Calu3 (cell line): ENCODE measurements at regions not wholly inside any gene's neighbourhood (a gene's known extent, or its start where the extent isn't known, plus 50 kb on each side); places are given as distances from the start of the nearest gene placed in this dataset.

ENCODE experiments used
- BruUV-seq: library from RNA; stranded (reverse); fragments of 400-500 nt; replicated peaks from 2 replicates; lab custom pipeline; 2021; lab: Mats Ljungman, UMichigan
- CTCF ChIA-PET: fragments of 300-600 bp; sonication (Branson Sonifier 250); formaldehyde crosslinking; loops from one replicate; lab custom pipeline; 2022; ENCODE audit warnings: antibody characterized with exemption; lab: Charles Lee
- DNase-seq: peaks from one replicate; pipeline ENCODE4 v3.0.0; 2022
- H3K27ac Mint-ChIP-seq: one replicate; pipeline ENCODE4 v1.8.0; 2022; ENCODE audit warnings: mixed read lengths; ENCODE audit not compliant: unreplicated experiment
- H3K27me3 Mint-ChIP-seq: one replicate; pipeline ENCODE4 v1.8.0; 2022; ENCODE audit warnings: mixed read lengths; ENCODE audit not compliant: unreplicated experiment
- H3K36me3 Mint-ChIP-seq: one replicate; pipeline ENCODE4 v1.8.0; 2022; ENCODE audit warnings: mild to moderate bottlenecking, moderate library complexity, mixed read lengths; ENCODE audit not compliant: insufficient read depth, unreplicated experiment
- H3K4me1 Mint-ChIP-seq: one replicate; pipeline ENCODE4 v1.8.0; 2022; ENCODE audit warnings: mild to moderate bottlenecking, low read depth, mixed read lengths; ENCODE audit not compliant: unreplicated experiment
- H3K4me3 Mint-ChIP-seq: one replicate; pipeline ENCODE4 v1.8.0; 2022; ENCODE audit warnings: mild to moderate bottlenecking, low read depth, moderate library complexity, mixed read lengths; ENCODE audit not compliant: unreplicated experiment
- H3K9me3 Mint-ChIP-seq: one replicate; pipeline ENCODE4 v1.8.0; 2022; ENCODE audit warnings: low read depth, mixed read lengths; ENCODE audit not compliant: unreplicated experiment
- CTCF ChIP-seq: fragments of 200-600 bp; IDR thresholded peaks from one replicate; pipeline ENCODE4 v1.8.0; 2022; ENCODE audit warnings: antibody characterized with exemption; ENCODE audit not compliant: unreplicated experiment
- intact Hi-C: fragments of 100-400 bp; cut with micrococcal nuclease; formaldehyde crosslinking; loops from one replicate; pipeline ENCODE4 v1.10.0; 2022; ENCODE audit not compliant: unreplicated experiment

- no peak for DNase-seq
- CTCF ChIA-PET = no interaction called here
- H3K27me3 Mint-ChIP-seq = peaks cover 30% of the 10 kb centered on the region
- H3K4me1 Mint-ChIP-seq = no peaks in the 10 kb centered on the region
- TF ChIP-seq CTCF = no peak
- BruUV-seq = no TSS peak
- no peak overlapping the region for H3K4me3 Mint-ChIP-seq
- H3K9me3 Mint-ChIP-seq = no peaks in the 10 kb centered on the region
- no peaks in the 10 kb centered on the region for H3K36me3 Mint-ChIP-seq
- intact Hi-C loops = no loop called here
- H3K27ac Mint-ChIP-seq = no peak overlapping the region
Measured at GRCh38 chr4:11050766-11051165, 366.2 kb upstream of the CLNK start.

- CTCF ChIA-PET = no interaction called here
Measured at GRCh38 chr4:11049001-11049400, 364.4 kb upstream of the CLNK start.

GRCh38 chr4:11042760-11043159 lies 358.2 kb upstream of the CLNK start:
- Mint-ChIP-seq H3K9me3 (no peaks in the 10 kb centered on the region), H3K27me3 (peaks cover 21% of the 10 kb centered on the region)
- CTCF ChIA-PET = no interaction called here

More at GRCh38 chr4:11049001-11049400, 364.4 kb upstream of the CLNK start:
- no TSS peak for BruUV-seq
- Mint-ChIP-seq H3K9me3 (no peaks in the 10 kb centered on the region), H3K36me3 (no peaks in the 10 kb centered on the region), H3K27me3 (peaks cover 34% of the 10 kb centered on the region), H3K4me1 (no peaks in the 10 kb centered on the region), H3K4me3 (no peak overlapping the region), H3K27ac (no peak overlapping the region)
- intact Hi-C loops = no loop called here
- no peak for DNase-seq
- TF ChIP-seq CTCF = no peak

GRCh38 chr4:11039634-11040131 lies 355.1 kb upstream of the CLNK start:
- H3K9me3 Mint-ChIP-seq = no peaks in the 10 kb centered on the region
- CTCF ChIA-PET = no interaction called here
- H3K27ac Mint-ChIP-seq = no peak overlapping the region
- no peaks in the 10 kb centered on the region for H3K36me3 Mint-ChIP-seq
- intact Hi-C loops = no loop called here
- TF ChIP-seq CTCF = no peak
- H3K4me1 Mint-ChIP-seq = no peaks in the 10 kb centered on the region
- no TSS peak for BruUV-seq
- H3K4me3 Mint-ChIP-seq = no peak overlapping the region
- no peak for DNase-seq
- no peaks in the 10 kb centered on the region for H3K27me3 Mint-ChIP-seq

More at GRCh38 chr4:11042760-11043159, 358.2 kb upstream of the CLNK start:
- intact Hi-C loops = no loop called here
- no peak for DNase-seq
- Mint-ChIP-seq H3K36me3 (no peaks in the 10 kb centered on the region), H3K4me1 (no peaks in the 10 kb centered on the region), H3K4me3 (no peak overlapping the region), H3K27ac (no peak overlapping the region)
- BruUV-seq = no TSS peak
- no peak for TF ChIP-seq CTCF
